Erythroblast (primary cell): ENCODE measurements at regions not wholly inside any gene's neighbourhood (a gene's known extent, or its start where the extent isn't known, plus 50 kb on each side); places are given as distances from the start of the nearest gene placed in this dataset.

ENCODE experiments used
- DNase-seq, 2 experiments: peaks; one replicate each; lab custom pipeline; 2025; lab: John Stamatoyannopoulos, UW
- GATA1 ChIP-seq: IDR thresholded peaks from 2 replicates; pipeline ENCODE4 v1.6.1; 2011; ENCODE audit warnings: low read depth, mild to moderate bottlenecking, control low read depth, low read length, moderate library complexity
- POLR2A ChIP-seq: IDR thresholded peaks from 2 replicates; pipeline ENCODE4 v1.6.1; 2011; ENCODE audit warnings: mild to moderate bottlenecking, low read length

GRCh38 chr7:94088560-94088959, 84.4 kb upstream of the BET1 start:
- no peak for DNase-seq
- TF ChIP-seq POLR2A (no peak), GATA1 (no peak)

GRCh38 chr7:94089806-94090205, 85.7 kb upstream of the BET1 start:
- no peak for TF ChIP-seq GATA1
- TF ChIP-seq POLR2A: no peak

GRCh38 chr7:94092980-94093379, 88.8 kb upstream of the BET1 start:
- DNase-seq: no peak

More at GRCh38 chr7:94089806-94090205, 85.7 kb upstream of the BET1 start:
- DNase-seq: no peak

GRCh38 chr7:94094298-94094697, 90.1 kb upstream of the BET1 start:
- TF ChIP-seq GATA1 (no peak), POLR2A (no peak)
- DNase-seq: no peak

More at GRCh38 chr7:94092980-94093379, 88.8 kb upstream of the BET1 start:
- TF ChIP-seq GATA1: no peak
- TF ChIP-seq POLR2A: no peak

GRCh38 chr7:94095316-94096009, 91.3 kb upstream of the BET1 start:
- DNase-seq: no peak
- TF ChIP-seq POLR2A (no peak), GATA1 (no peak)

GRCh38 chr7:94099679-94100078, 95.5 kb upstream of the BET1 start:
- DNase-seq: no peak
- TF ChIP-seq POLR2A (no peak), GATA1 (no peak)

- no peak for DNase-seq
- TF ChIP-seq POLR2A (no peak), GATA1 (no peak)
Observed at GRCh38 chr7:94100723-94101345, 96.7 kb upstream of the BET1 start.

- TF ChIP-seq POLR2A: no peak
- TF ChIP-seq GATA1: no peak
- DNase-seq: no peak
Observed at GRCh38 chr7:94104301-94104700, 100.1 kb upstream of the BET1 start.

GRCh38 chr7:94109556-94109955, 105.4 kb upstream of the BET1 start:
- DNase-seq: no peak
- TF ChIP-seq POLR2A: no peak
- no peak for TF ChIP-seq GATA1

- DNase-seq: no peak
- no peak for TF ChIP-seq POLR2A
- TF ChIP-seq GATA1: no peak
Observed at GRCh38 chr7:94111009-94111408, 106.9 kb upstream of the BET1 start.

GRCh38 chr7:94115316-94115715, 111.2 kb upstream of the BET1 start:
- no peak for TF ChIP-seq GATA1
- no peak for TF ChIP-seq POLR2A
- DNase-seq: no peak

GRCh38 chr7:94123136-94123535, 119.0 kb upstream of the BET1 start:
- no peak for DNase-seq
- no peak for TF ChIP-seq GATA1
- TF ChIP-seq POLR2A: no peak

- DNase-seq: no peak
- TF ChIP-seq GATA1 (no peak), POLR2A (no peak)
Observed at GRCh38 chr7:94127026-94127425, 122.9 kb upstream of the BET1 start.

- no peak for DNase-seq
- TF ChIP-seq POLR2A (no peak), GATA1 (no peak)
Observed at GRCh38 chr7:94128072-94128471, 123.9 kb upstream of the BET1 start.
